Ishikawa (cell line): ENCODE measurements at regions not wholly inside any gene's neighbourhood (a gene's known extent, or its start where the extent isn't known, plus 50 kb on each side); places are given as distances from the start of the nearest gene placed in this dataset.

ENCODE experiments used
- CEBPB ChIP-seq: IDR thresholded peaks from 2 replicates; pipeline ENCODE4 v1.6.1; 2012
- CREB1 ChIP-seq: IDR thresholded peaks from 2 replicates; pipeline ENCODE4 v1.6.1; 2012; ENCODE audit warnings: low read depth
- FOXM1 ChIP-seq: IDR thresholded peaks from 2 replicates; pipeline ENCODE4 v1.6.1; 2012; ENCODE audit warnings: low read depth, borderline replicate concordance
- TAF1 ChIP-seq: IDR thresholded peaks from 2 replicates; pipeline ENCODE4 v1.6.1; 2012; ENCODE audit warnings: low read depth, mild to moderate bottlenecking
- TCF12 ChIP-seq: IDR thresholded peaks from 2 replicates; pipeline ENCODE4 v1.6.1; 2012; ENCODE audit warnings: low read depth
- TEAD4 ChIP-seq: IDR thresholded peaks from 2 replicates; pipeline ENCODE4 v1.6.1; 2012
- YY1 ChIP-seq: IDR thresholded peaks from 2 replicates; pipeline ENCODE4 v1.6.1; 2012; ENCODE audit warnings: low read depth
- TF ChIP-seq, protein P1 (sequence below): IDR thresholded peaks from 2 replicates; pipeline ENCODE4 v1.6.1; 2012; ENCODE audit warnings: low read depth, mild to moderate bottlenecking
- TF ChIP-seq, protein P2 (sequence below): IDR thresholded peaks from 2 replicates; pipeline ENCODE4 v1.6.1; 2012
- TF ChIP-seq, protein P3 (sequence below): IDR thresholded peaks from 2 replicates; pipeline ENCODE4 v1.6.1; 2012

GRCh38 chr3:94365006-94365405 is 302.1 kb downstream of the NSUN3 start:
- TF ChIP-seq TEAD4 (no peak), TCF12 (no peak), CREB1 (no peak), TAF1 (no peak), CEBPB (no peak), FOXM1 (no peak), YY1 (no peak)
- TF ChIP-seq, protein P1, sequence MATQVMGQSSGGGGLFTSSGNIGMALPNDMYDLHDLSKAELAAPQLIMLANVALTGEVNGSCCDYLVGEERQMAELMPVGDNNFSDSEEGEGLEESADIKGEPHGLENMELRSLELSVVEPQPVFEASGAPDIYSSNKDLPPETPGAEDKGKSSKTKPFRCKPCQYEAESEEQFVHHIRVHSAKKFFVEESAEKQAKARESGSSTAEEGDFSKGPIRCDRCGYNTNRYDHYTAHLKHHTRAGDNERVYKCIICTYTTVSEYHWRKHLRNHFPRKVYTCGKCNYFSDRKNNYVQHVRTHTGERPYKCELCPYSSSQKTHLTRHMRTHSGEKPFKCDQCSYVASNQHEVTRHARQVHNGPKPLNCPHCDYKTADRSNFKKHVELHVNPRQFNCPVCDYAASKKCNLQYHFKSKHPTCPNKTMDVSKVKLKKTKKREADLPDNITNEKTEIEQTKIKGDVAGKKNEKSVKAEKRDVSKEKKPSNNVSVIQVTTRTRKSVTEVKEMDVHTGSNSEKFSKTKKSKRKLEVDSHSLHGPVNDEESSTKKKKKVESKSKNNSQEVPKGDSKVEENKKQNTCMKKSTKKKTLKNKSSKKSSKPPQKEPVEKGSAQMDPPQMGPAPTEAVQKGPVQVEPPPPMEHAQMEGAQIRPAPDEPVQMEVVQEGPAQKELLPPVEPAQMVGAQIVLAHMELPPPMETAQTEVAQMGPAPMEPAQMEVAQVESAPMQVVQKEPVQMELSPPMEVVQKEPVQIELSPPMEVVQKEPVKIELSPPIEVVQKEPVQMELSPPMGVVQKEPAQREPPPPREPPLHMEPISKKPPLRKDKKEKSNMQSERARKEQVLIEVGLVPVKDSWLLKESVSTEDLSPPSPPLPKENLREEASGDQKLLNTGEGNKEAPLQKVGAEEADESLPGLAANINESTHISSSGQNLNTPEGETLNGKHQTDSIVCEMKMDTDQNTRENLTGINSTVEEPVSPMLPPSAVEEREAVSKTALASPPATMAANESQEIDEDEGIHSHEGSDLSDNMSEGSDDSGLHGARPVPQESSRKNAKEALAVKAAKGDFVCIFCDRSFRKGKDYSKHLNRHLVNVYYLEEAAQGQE = no peak
- TF ChIP-seq, protein P2, sequence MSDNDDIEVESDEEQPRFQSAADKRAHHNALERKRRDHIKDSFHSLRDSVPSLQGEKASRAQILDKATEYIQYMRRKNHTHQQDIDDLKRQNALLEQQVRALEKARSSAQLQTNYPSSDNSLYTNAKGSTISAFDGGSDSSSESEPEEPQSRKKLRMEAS = no peak
- TF ChIP-seq, protein P3, sequence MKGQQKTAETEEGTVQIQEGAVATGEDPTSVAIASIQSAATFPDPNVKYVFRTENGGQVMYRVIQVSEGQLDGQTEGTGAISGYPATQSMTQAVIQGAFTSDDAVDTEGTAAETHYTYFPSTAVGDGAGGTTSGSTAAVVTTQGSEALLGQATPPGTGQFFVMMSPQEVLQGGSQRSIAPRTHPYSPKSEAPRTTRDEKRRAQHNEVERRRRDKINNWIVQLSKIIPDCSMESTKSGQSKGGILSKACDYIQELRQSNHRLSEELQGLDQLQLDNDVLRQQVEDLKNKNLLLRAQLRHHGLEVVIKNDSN = no peak
